Renal cortical epithelial cell (primary cell): ENCODE measurements at regions not wholly inside any gene's neighbourhood (a gene's known extent, or its start where the extent isn't known, plus 50 kb on each side); places are given as distances from the start of the nearest gene placed in this dataset.
"Not testable (repeated sequence)": the region's sequence is repeated elsewhere in the genome, so short reads cannot be mapped to it uniquely, and the experiment has no call there.

Experiments
- DNase-seq: peaks from one replicate; pipeline ENCODE4 v3.0.0-alpha.2; 2011; ENCODE audit warnings: low read depth

DNA sequence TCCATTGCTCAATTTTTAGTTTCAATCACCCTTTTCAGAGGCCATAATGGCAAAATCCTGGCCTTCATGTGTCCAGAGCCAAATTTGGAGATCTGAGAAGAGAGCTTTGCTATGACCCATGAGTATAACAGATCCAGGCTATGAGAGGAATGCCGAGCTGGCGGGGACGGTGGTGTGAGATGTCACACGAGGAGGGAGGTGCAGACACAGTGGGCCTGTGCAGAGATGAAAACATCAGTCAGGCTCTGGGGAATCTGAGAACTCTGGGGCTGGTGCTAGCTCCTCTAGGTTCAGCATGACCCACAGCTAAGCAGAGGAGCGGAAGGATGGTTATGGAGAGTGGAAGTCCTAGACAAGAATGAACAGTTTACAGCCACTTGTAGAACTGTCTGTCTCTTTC lies 398.3 kb upstream of the ATP10A start:
- DNase-seq = no peak

DNA sequence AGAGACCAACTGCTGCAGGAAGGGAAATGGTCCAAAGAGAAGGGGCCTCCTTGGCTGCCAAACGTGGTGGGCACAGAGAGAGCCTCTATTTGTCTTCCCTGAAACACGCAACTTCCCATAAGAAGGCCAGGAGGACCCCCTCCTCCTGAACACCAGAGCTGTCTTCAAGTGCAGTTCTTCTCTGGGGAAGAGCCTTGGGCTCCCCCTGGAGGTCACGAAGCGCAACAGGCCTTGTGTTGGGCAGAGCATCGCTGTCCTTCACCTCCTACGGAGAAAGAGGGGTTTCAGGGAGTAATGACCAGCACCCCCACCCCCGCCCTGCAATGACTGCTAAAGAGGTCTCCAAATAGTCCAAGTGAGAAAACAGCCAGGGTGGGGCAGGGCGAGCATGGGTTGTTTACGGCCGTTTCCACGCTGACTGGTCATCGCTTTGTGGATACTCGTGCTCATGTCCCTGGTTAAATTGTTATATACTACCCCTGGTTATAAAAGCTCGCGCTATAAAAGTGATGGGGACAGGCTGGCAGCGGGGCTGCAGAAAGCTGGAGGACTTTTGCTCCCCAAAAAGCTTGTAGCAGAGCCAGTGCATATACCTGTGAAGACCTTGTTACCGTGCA lies 397.5 kb upstream of the ATP10A start:
- no peak for DNase-seq

DNA sequence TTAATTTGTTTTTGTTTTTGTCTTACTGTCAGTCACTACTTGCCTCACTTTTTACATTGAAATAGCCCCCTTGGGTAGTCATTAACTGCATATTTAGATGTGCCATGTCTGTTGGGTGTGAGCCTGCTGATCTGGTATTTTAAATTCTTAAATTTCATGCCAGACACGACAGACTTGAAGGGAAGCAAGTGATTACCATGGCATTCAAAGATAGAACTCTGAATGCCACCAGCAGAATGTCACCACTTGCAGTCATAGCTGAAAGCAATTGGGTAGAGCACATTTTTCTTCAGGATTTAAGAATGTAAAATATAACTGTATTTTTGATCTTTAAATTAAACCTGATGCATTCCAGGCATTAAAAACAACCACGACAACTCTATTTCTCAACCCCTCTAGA lies 396.5 kb upstream of the ATP10A start:
- DNase-seq = no peak

DNA sequence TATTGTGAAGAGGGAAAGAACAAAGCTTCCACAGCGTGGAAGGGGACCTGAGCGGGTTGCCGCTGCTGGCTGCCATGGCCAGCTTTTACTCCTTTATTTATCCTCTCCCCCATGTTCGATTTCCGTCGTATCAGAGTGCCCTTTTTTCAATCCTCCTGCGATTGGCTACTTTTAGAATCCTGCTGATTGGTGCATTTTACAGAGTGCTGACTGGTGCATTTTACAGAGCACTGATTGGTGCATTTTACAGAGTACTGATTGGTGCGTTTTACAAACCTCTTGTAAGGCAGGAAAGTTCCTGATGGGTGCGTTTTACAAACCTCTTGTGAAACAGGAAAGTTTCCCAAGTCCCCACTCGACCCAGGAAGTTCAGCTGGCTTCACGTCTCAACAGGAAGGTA lies 381.7 kb upstream of the ATP10A start:
- not testable (repeated sequence) for DNase-seq

DNA sequence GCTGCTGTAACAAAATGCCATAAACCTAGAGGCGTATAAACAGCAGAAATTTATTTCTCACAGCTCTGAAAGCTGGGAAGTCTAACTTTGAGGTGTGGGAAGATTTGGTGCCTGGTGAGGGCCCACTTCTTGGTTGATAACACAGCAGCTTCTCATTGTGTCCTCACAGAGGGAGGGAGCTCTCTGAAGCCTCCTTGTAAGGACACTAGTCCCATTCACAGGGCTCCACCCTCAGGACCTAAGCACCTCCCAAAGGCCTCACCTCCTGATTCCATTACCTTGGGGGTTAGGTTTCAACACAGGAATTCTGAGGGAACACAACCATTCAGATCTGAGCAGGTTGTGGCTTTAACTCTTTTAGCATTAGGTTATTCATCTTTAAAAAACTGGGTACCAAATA lies 380.3 kb upstream of the ATP10A start:
- no peak for DNase-seq

DNA sequence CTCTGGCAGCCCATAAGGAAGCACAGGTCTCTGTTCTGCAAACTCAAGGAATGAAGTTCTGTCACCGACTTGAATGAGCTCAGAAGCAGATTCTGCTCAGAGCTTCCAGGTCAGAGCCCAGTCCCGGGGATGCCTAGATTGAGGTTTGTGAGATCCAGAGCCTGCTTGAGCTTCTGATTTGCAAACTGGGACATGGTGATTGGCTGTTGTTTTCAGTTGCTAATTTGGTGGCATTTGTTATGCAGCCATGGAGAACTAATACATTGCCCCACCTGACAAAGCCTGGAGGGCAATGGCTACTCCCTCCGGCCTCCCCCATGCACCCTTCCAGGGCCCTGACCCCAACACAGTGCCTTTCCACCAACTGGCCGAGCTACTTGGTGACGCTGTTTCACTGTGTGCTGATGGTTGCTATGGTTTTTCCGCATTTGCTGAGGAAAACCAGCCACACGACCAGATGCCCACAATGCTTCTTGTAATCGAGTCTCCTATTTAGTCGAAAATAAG lies 379.5 kb upstream of the ATP10A start:
- no peak for DNase-seq

DNA sequence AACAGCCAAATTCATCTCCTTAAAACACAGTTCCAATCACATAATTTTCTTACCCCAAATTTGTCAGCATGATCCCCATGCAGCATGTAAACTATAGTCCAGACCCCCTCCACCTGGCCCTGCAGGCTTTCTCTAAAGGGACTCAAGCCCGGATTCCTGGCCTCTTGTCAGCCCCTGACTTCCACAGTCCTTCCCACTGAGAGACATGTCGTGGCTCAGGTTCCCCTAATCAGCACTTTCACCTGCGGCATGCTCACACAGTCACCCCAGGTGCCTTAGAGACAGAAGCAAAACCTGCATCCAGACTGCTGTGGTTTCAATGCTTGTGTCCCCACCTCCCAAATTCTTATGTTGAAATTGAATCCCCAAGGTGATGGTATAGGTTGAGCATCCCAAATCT lies 372.7 kb upstream of the ATP10A start:
- DNase-seq = no peak

DNA sequence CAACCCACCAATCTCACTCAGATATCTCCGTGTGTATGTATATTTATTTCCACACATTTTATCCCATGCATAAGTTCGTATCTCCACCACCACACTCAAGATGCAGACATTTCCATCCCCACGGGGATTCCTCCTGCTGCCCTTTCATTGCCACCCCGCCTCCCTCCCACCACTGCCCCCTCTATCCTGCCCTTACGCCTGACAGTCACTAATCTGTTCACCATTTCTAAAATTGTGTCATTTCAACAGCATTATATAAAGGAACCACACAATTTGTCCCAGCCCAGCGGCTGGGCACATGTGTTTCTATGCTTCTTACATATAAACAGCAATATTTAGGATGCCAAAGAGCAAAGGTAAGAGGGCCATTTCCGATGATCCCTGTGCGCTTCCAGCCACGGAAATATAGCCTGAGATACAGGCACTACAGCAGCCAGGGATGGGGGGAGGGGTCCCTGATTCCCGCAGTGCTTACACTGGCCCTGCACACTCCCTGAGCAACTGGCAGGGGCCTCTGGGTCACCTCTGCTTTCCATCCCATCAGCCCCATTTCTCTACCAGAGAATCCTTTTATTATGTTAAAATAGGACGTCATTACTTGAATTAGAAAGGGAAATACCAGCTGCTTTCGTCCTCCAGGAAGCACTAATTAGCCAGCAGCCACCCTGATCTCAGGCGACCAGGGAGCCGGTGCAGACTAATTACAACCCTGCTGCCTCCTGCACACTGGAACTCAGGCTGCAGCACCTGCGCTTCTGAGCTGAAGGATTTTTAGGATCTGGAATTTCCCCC lies 372.0 kb upstream of the ATP10A start:
- no peak for DNase-seq

DNA sequence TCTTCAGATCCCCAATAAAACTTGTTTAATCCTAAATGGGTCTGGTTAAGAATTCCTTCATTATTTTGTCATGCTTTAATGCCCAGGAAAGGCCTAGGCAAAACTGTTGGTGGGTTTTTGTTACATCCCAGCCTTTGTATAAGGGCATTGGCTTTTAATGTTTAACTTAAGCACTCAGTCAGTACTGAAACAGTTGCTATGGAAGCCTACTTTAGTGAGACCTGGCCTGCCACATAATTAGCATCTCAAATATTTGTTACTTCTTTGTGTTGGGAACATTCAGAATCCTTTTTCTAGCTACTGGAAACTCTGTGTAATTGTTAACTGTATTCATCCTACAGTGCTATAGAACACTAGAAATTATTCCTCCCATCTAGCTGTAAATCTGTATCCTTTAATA lies 369.6 kb upstream of the ATP10A start:
- DNase-seq = no peak

DNA sequence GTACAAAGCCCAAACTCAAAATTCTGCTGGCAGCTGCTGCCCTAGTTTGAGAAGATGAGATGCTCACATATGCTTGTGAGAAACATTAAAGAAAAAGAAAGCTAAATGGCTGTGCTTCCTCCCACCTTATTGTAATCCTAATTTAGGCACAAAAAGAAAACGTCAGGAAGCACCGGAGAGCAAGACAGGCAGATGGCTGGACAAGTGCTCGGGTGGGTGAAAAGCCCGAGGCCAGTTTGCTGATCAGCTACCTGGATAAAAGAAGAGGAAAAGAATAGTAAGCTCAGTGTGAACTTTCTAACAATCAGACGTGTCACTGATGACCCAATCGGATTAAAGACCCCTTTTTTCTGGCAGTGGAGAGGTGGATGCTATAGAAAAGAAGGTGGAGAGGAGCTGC lies 368.0 kb upstream of the ATP10A start:
- DNase-seq = no peak

DNA sequence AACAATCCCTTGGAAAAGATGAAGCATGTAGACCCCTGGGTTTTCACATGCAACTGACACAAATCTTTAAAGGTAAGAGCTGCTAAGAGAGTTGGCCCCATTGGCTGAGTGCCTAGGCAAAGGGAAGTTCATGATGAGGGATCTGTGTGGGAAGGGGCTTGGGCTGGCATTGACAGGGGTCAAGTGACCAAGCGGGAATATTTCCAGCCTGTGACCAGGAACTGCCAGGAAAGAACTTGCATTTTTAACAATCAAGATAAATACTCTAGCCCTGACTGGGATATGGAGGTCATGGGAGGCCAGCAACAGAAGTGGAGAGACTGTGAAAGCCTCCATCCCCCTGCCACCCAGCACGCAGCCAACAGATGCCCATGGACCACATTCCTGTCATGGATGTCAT lies 361.1 kb upstream of the ATP10A start:
- no peak for DNase-seq

DNA sequence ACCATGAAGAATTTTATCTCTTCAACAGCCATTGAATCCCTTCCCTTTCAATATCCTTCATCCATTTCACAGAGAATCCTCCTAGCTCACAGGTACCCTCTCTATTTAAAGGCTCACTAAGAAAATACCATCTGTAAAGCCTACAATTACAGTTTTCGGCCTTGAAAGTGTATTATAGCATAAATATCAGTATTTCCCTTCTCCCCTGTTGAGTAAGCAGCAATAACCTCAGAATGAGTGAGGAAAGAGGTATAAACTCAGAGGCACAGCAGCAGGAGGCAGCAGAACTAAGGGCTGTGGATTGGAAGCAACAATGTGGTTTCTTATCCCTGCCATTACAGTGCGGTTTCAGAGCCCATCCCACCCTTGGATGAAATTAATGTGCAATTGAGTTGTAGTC lies 360.6 kb upstream of the ATP10A start:
- DNase-seq = no peak

DNA sequence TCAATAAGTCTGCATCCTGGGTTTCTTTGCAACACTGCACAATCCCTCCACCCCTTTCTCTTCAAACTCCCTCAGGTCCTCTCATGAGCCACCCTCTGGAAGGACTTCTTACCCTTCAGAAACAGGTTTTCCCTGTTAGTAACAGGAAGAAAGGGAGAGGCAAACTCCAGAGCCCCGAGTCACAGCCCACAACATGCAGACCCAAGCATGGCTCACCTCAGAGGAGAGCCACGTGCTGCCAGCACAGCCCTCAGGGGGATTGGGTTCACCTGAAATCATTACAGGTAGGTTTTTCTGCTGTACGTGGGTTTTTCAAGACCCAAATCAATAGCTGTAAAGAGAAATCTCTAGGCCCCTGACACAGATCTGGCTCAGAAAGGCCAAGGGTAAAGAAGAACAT lies 359.7 kb upstream of the ATP10A start:
- DNase-seq = no peak

DNA sequence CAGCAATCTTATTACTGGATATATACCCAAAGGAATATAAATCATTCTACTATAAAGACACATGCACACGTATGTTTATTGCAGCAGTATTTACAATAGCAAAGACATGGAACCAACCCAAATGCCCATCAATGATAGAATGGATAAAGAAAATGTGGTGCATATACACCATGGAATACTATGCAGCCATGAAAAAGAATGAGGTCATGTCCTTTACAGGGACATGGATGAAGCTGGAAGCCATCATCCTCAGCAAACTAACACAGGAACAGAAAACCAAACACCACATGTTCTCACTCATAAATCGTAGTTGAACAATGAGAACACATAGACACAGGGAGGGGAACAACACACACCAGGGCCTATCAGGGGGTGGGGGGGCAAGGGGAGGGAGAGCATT lies 353.9 kb upstream of the ATP10A start:
- DNase-seq = not testable (repeated sequence)

DNA sequence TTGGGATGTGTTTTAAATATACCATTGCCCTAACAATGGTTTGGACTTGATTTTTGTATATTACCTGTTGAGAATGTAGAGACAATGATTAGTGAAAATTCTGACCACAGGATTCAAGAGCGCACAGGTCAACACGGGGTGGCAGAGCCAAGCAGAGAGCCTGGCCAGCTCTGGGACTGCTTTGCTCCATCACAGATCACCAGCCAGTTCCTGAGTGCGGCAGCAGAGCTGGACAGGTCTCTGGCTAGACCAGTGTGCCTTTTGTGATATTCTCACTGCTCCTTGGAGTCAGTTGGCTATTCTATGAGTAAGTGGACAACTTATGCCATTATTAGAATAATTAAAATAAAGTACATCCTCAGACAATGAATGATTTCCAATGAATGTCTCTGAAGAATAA lies 351.2 kb upstream of the ATP10A start:
- DNase-seq = no peak

DNA sequence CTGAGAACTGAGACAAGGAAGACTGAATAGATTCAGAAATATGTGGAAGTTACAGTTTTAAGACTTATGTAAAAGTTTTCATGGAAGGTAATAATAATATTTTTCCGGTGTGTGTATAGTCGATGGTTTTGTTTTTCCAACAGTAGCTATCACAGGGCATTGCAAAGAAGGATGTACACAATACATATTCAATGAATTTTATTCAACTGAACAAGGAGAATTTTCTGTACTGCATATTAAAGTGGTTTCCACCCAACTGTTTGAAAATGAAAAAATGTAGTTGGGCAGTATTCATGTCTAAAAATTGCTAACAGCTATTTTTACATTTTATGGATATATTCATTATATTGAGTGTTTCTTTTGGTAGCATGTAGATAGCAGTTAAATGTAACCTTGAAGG lies 350.3 kb upstream of the ATP10A start:
- no peak for DNase-seq

DNA sequence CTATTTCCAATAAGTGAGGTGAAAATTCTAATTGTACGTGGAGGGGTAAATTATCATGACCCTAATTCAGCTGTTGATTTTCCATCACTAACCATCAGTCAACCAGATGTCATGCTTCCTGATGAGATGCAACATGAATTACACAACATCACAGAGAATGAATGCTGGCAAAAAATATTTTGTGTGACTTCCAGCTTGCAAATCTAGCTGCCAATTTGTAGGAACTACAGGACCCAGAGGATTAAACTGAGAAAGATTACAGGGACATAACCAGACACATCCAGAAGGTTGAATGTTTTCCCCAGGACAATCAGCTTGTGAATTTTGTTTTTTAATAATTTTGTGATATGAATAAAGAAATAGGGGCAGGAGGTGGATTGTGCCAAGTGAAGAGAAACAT lies 349.0 kb upstream of the ATP10A start:
- DNase-seq = no peak

DNA sequence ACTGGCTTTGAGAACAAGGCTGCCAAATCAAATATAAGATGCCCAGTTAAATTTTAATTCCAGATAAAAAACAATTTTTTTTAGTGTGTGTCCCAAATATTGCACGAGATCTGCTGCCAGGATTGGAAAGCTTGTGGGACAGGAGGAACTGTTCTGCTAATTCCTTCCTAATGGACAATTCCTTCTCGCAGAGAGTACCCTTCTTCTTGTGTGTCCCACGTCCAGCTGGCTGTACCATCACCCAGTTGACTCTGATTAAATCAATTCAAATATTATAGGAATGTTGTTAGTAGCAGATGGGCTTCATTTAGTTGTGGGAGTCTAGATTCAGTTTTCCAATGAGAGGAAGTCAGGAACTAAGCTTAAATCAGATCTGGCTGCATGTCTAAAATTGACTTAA lies 347.9 kb upstream of the ATP10A start:
- no peak for DNase-seq

DNA sequence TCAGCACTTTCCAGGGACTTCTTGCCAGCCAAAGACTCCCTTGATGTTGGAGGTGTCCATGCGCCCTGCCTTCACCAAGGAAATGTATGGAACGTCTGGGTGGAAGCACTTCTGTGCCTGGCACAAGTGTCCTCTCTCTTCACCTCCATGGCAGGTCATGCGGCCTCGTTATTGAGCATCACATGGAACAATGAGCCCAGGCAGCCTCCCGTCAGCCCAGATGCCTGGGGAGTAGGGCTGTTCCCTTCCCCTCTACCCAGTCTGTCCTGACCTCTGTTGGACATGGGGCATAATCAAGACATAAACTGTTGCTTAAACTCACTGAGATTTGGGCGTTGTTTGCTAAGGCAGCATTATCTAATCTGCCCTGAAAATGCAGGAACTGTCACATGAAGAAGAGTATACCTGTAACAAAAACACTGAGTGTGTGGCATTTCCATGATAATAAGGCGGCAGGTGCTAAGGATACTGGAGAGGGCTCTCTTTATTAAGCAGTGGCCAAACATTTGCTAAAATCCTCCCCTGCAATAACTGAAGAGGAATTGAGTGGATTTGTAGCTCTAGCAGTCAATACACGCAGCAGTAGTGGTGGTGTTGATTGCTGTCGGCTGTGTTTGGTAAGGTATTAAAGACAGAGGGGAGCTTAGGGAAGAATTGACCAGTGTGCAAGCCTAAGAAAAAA lies 338.2 kb upstream of the ATP10A start:
- DNase-seq = no peak

DNA sequence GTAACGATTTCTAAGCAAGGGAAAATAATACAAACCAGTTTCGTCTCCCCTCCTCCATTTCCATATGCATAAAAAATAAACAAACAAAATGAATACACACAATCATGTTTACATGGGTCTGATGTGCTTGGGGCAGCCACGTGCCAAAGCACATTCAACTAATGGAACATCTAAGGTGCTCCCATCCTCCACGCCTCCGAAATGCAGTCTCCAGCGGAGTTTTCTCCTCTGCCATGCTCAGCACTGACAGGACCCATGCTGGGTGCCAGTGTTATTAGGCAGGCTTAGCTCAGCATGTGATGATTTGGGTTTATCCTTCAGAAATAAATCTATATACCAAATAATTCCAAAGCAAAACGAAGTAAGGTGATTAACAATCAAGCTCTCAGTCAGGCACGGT lies 337.3 kb upstream of the ATP10A start:
- no peak for DNase-seq

DNA sequence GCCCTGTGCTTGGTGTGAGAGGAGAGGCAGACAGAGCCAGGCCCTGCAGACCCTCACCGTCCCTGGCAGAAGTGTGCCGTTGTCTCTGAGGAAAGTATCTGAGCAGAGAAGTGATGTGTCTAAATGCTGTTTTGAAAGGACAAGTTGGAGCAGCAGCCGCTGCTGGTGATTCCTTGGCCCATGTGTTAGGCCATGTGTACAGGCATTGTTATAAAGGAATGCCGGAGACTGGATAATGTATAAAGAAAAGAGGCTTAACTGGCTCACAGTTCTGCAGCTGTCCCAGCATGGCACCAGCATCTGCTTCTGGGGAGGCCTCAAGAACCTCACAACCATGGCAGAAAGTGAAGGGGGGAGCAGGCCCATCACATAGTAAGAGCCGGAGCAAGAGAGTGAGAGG lies 334.6 kb upstream of the ATP10A start:
- DNase-seq = no peak

DNA sequence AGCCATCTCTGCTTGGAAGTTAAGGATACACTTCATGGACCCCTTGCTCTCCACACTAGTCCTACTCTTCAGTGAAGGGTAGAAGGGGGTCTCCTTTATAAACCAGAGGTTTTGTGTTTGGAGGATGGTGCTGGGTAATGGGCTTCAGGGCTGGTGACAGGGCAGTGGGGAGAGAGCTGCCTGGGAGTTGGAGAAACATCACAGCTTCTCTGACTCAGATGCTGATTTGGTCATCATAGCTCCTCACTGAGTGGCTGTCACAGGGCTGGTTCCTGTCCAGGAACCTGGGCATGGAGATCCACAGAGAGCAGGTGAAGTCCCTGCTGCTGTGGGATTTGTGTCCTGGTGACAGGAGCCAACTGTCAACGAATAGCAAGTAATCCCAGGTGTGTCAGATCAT lies 333.9 kb upstream of the ATP10A start:
- DNase-seq = no peak

DNA sequence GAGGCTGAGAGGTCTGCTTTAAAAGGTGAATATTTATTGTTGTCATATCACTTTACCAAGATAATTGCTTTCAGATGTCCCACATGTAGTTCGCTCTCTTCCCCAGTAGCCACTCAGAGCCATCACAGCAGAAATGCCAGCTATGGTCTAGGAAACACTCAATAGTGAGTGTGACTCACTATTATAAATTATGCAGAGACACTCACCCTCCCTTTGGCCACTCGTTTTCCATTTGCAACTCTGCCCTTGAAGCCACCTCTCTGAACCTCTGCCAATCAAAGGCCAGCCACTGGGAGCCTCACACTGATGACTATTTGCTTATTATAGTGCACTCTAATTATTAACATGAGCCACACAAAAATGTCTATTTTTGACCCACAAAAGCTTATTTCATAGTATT lies 328.1 kb upstream of the ATP10A start:
- DNase-seq = no peak
